Gastrocnemius medialis (tissue), 4 donors: ENCODE measurements at regions not wholly inside any gene's neighbourhood (a gene's known extent, or its start where the extent isn't known, plus 50 kb on each side); places are given as distances from the start of the nearest gene placed in this dataset.

Experiments
- POLR2A ChIP-seq, 2 donors: fragments of 450-650 bp; IDR thresholded peaks; one replicate each; pipeline ENCODE4 v1.6.1; 2017; ENCODE audit warnings: antibody characterized with exemption in 2 of 2, mild to moderate bottlenecking in 2 of 2, moderate library complexity in 2 of 2
- TF ChIP-seq, protein P1 (sequence below), 5 experiments: fragments of 450-650 bp in 3 of 5; fragments of 200-600 bp in 2 of 5; sonication (generic) in 2 of 5; IDR thresholded peaks in 4 of 5; conservative IDR thresholded peaks in 1 of 5; 1 replicate in 4 of 5; 2 replicates in 1 of 5; pipeline ENCODE4 v1.5.1; 2016 to 2019; ENCODE audit warnings: antibody characterized with exemption in 5 of 5, mild to moderate bottlenecking in 3 of 5, moderate library complexity in 3 of 5

DNA sequence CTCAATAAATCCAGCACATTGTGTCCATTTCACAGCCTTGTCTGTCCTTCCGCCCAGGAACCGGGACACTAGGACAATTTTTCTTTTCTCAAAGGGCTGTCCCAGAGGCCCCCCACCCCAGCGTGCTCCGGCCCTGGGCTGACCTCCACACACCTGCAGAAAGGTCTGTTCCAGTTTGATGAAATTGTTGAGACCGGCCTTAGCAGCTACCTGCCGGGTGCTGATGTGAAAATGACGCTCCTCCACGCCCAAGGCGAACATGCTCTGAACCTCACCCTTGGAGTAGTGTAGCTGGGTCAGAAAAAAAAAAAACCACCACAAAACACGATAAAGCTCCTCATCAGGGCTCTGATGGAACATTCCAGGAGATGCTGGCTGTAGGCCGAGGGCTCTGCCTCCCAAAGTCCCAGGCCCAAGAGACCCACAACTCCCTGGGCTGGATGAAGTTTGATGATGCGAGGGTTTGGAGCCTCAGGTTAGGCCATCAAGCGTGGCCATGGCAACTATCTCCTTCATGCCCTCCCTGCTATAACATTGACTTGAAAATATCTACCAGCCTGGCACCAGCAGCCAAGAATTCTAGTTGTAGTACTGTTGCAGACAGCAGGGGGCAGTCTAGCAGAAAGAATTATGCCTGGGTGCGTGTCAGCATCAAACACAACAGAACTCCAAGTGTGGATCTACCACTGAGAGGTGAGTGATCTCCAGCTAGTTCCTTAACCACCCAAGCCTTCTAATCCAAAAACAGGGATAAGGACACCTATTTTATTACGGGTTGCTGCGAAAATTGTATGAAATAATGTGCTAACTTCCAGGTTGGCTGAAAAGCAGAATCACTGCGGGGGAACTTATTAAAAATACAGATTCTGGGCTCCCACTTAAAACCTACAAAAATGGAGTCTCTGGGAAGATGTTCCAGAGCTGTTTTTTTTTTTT is 62.1 kb downstream of the RMI2 start:
- TF ChIP-seq, protein P1, sequence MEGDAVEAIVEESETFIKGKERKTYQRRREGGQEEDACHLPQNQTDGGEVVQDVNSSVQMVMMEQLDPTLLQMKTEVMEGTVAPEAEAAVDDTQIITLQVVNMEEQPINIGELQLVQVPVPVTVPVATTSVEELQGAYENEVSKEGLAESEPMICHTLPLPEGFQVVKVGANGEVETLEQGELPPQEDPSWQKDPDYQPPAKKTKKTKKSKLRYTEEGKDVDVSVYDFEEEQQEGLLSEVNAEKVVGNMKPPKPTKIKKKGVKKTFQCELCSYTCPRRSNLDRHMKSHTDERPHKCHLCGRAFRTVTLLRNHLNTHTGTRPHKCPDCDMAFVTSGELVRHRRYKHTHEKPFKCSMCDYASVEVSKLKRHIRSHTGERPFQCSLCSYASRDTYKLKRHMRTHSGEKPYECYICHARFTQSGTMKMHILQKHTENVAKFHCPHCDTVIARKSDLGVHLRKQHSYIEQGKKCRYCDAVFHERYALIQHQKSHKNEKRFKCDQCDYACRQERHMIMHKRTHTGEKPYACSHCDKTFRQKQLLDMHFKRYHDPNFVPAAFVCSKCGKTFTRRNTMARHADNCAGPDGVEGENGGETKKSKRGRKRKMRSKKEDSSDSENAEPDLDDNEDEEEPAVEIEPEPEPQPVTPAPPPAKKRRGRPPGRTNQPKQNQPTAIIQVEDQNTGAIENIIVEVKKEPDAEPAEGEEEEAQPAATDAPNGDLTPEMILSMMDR (IDR thresholded peaks at IDR 0.05 in 4 of 5, conservative IDR thresholded peaks at IDR 0.05 in 1 of 5) = peak; percentile 48 to 81 (median 68)
- TF ChIP-seq POLR2A (IDR thresholded peaks at IDR 0.05) = no peak
